T-helper 1 cell treated with Interleukin-12 subunit alpha and Interleukin-12 subunit beta and Interleukin-4 antibody, amounts not matched to agents 30 ng/mL and 1 ng/mL, for 36 hours (primary cell): ENCODE measurements at regions not wholly inside any gene's neighbourhood (a gene's known extent, or its start where the extent isn't known, plus 50 kb on each side); places are given as distances from the start of the nearest gene placed in this dataset.

Experiments
- intact Hi-C: fragments of 100-400 bp; cut with micrococcal nuclease; formaldehyde crosslinking; loops from one replicate; pipeline ENCODE4 v1.15.1; 2024

GRCh38 chr6:152904678-152905077 is 78.2 kb downstream of the FBXO5 start:
- intact Hi-C loops = no loop called here

- intact Hi-C loops = no loop called here
Measured at GRCh38 chr6:152905551-152906299, 77.1 kb downstream of the FBXO5 start.

- intact Hi-C loops = no loop called here
Measured at GRCh38 chr6:152909241-152909640, 73.6 kb downstream of the FBXO5 start.

- intact Hi-C loops = no loop called here
Measured at GRCh38 chr6:152916035-152916434, 66.8 kb downstream of the FBXO5 start.

GRCh38 chr6:152918991-152919390 is 63.9 kb downstream of the FBXO5 start:
- intact Hi-C loops = no loop called here

- intact Hi-C loops = no loop called here
Measured at GRCh38 chr6:152920016-152920415, 62.8 kb downstream of the FBXO5 start.
